Loucy (cell line): ENCODE measurements at regions not wholly inside any gene's neighbourhood (a gene's known extent, or its start where the extent isn't known, plus 50 kb on each side); places are given as distances from the start of the nearest gene placed in this dataset.

Experiments
- H2AFZ ChIP-seq: fragments of 200-600 bp; sonication (generic); 2 replicates; pipeline ENCODE4 v1.6.0; 2016; ENCODE audit warnings: antibody characterized with exemption, mild to moderate bottlenecking, low read length, moderate library complexity
- H3F3A ChIP-seq: fragments of 200-600 bp; 2 replicates; pipeline ENCODE4 v1.6.0; 2016; ENCODE audit warnings: antibody characterized with exemption, low read depth, mild to moderate bottlenecking
- H3K27me3 ChIP-seq: fragments of 200-600 bp; sonication (generic); 2 replicates; pipeline ENCODE4 v1.6.1; 2014; ENCODE audit warnings: low read length, mild to moderate bottlenecking; ENCODE audit not compliant: insufficient read depth, poor library complexity, severe bottlenecking
- H3K36me3 ChIP-seq: fragments of 200-600 bp; sonication (generic); 2 replicates; pipeline ENCODE4 v1.6.1; 2016; ENCODE audit warnings: low read length; ENCODE audit not compliant: insufficient read depth
- H3K4me1 ChIP-seq: fragments of 200-600 bp; sonication (generic); 2 replicates; pipeline ENCODE4 v1.5.1; 2014; ENCODE audit warnings: low read length, mild to moderate bottlenecking; ENCODE audit not compliant: insufficient read depth, poor library complexity, severe bottlenecking
- H3K4me2 ChIP-seq: fragments of 200-600 bp; sonication (generic); 2 replicates; pipeline ENCODE4 v1.6.0; 2014; ENCODE audit warnings: antibody characterized with exemption, low read length, low read depth, mild to moderate bottlenecking; ENCODE audit not compliant: poor library complexity, severe bottlenecking
- H3K4me3 ChIP-seq: fragments of 200-600 bp; sonication (generic); 2 replicates; pipeline ENCODE4 v1.5.1; 2014; ENCODE audit warnings: low read length, mild to moderate bottlenecking, mixed read lengths; ENCODE audit not compliant: poor library complexity, severe bottlenecking
- H3K79me2 ChIP-seq: fragments of 200-600 bp; sonication (generic); 2 replicates; pipeline ENCODE4 v1.6.1; 2014; ENCODE audit warnings: low read length; ENCODE audit not compliant: insufficient read depth
- H3K9ac ChIP-seq: fragments of 200-600 bp; sonication (generic); 2 replicates; pipeline ENCODE4 v1.6.0; 2014; ENCODE audit warnings: mild to moderate bottlenecking, low read depth, low read length, moderate library complexity; ENCODE audit not compliant: poor library complexity, severe bottlenecking
- H3K9me2 ChIP-seq: fragments of 200-600 bp; sonication (generic); replicated peaks from 2 replicates; pipeline ENCODE4 v1.6.1; 2016; ENCODE audit warnings: low read depth, low read length, mixed read lengths
- H3K9me3 ChIP-seq: fragments of 200-600 bp; sonication (generic); 2 replicates; pipeline ENCODE4 v1.6.1; 2014; ENCODE audit warnings: mild to moderate bottlenecking, antibody characterized with exemption, low read length, low read depth; ENCODE audit not compliant: insufficient read depth
- H4K20me1 ChIP-seq: fragments of 200-600 bp; sonication (generic); 2 replicates; pipeline ENCODE4 v1.6.0; 2014; ENCODE audit warnings: antibody characterized with exemption, low read length, mild to moderate bottlenecking; ENCODE audit not compliant: insufficient read depth, poor library complexity, severe bottlenecking
- EZH2phosphoT487 ChIP-seq: fragments of 200-600 bp; IDR thresholded peaks from 2 replicates; pipeline ENCODE4 v1.6.1; 2018; ENCODE audit warnings: antibody characterized with exemption, mild to moderate bottlenecking, moderate library complexity, borderline replicate concordance
- TF ChIP-seq, protein P1 (sequence below): fragments of 200-600 bp; sonication (generic); conservative IDR thresholded peaks from 2 replicates; pipeline ENCODE4 v1.5.1; 2014; ENCODE audit warnings: mild to moderate bottlenecking, antibody characterized with exemption, low read length

DNA sequence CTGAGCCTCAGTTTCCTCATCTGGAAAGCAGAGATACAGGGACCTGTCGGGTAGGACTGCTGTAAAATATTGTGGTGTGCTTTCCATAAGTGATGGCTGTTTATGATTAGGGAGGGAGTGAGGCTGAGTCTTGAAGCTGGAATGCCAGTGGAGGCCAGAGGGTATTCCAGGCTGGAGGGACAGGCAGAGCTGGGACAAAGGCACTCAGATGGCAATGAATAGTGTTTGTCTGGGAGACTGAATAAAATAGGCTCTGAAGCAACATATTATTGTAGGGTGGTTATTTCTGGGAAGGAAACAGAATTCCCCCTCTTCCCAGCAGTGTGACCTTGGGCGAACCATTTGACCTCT lies 120.7 kb downstream of the INHBB start:
- Histone ChIP-seq H3K4me1 (no peaks in the 10 kb centered on the region), H2AFZ (no peak overlapping the region), H3K27me3 (no peaks in the 10 kb centered on the region), H3K9ac (no peak overlapping the region), H3K9me2 (no peaks in the 10 kb centered on the region), H3K36me3 (no peaks in the 10 kb centered on the region), H3K4me2 (no peak overlapping the region), H3K4me3 (no peak overlapping the region), H3F3A (no peaks in the 10 kb centered on the region), H3K79me2 (no peaks in the 10 kb centered on the region), H4K20me1 (no peaks in the 10 kb centered on the region), H3K9me3 (no peaks in the 10 kb centered on the region)
- TF ChIP-seq, protein P1, sequence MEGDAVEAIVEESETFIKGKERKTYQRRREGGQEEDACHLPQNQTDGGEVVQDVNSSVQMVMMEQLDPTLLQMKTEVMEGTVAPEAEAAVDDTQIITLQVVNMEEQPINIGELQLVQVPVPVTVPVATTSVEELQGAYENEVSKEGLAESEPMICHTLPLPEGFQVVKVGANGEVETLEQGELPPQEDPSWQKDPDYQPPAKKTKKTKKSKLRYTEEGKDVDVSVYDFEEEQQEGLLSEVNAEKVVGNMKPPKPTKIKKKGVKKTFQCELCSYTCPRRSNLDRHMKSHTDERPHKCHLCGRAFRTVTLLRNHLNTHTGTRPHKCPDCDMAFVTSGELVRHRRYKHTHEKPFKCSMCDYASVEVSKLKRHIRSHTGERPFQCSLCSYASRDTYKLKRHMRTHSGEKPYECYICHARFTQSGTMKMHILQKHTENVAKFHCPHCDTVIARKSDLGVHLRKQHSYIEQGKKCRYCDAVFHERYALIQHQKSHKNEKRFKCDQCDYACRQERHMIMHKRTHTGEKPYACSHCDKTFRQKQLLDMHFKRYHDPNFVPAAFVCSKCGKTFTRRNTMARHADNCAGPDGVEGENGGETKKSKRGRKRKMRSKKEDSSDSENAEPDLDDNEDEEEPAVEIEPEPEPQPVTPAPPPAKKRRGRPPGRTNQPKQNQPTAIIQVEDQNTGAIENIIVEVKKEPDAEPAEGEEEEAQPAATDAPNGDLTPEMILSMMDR: no peak
- TF ChIP-seq EZH2phosphoT487: no peak

DNA sequence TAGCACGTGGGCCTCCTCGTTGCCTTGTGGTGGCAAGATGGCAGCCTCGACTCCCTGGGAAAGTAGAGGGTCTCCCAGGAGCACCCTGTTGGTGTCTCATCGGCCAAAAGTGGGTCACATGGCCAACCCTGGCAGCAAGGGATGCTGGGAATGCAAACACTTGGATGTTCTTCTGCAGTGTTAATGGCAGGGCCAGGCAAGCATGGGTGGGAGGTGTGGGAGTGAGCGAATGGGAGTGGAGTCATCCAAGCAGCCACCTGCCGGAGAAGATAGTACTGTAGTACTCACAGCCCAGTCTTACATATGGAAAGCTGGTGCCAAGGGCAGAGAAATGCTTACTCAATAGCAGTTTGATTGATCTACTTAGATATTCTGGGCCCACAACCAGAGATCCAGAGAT lies 122.2 kb downstream of the INHBB start:
- H3K36me3 ChIP-seq: no peaks in the 10 kb centered on the region
- no peaks in the 10 kb centered on the region for H3F3A ChIP-seq
- no peaks in the 10 kb centered on the region for H3K27me3 ChIP-seq
- no peaks in the 10 kb centered on the region for H3K9me2 ChIP-seq
- TF ChIP-seq, protein P1: no peak
- TF ChIP-seq EZH2phosphoT487: no peak
- no peak overlapping the region for H3K9ac ChIP-seq
- H3K4me1 ChIP-seq: no peaks in the 10 kb centered on the region
- no peaks in the 10 kb centered on the region for H4K20me1 ChIP-seq
- H3K79me2 ChIP-seq: no peaks in the 10 kb centered on the region
- no peak overlapping the region for H3K4me3 ChIP-seq
- H3K4me2 ChIP-seq: no peak overlapping the region
- no peak overlapping the region for H2AFZ ChIP-seq
- H3K9me3 ChIP-seq: no peaks in the 10 kb centered on the region

- Histone ChIP-seq H3K9me2 (no peaks in the 10 kb centered on the region), H3K27me3 (no peaks in the 10 kb centered on the region), H3K4me2 (no peak overlapping the region), H3K36me3 (no peaks in the 10 kb centered on the region), H3F3A (no peaks in the 10 kb centered on the region), H3K4me3 (no peak overlapping the region), H3K9ac (no peak overlapping the region), H3K79me2 (no peaks in the 10 kb centered on the region), H4K20me1 (no peaks in the 10 kb centered on the region), H2AFZ (no peak overlapping the region), H3K4me1 (no peaks in the 10 kb centered on the region), H3K9me3 (no peaks in the 10 kb centered on the region)
- TF ChIP-seq, protein P1: no peak
- no peak for TF ChIP-seq EZH2phosphoT487
These were observed 123.5 kb downstream of the INHBB start for GRCh38 chr2:120469426-120469825.
